Panc1 (cell line): ENCODE measurements at regions not wholly inside any gene's neighbourhood (a gene's known extent, or its start where the extent isn't known, plus 50 kb on each side); places are given as distances from the start of the nearest gene placed in this dataset.
"Not testable (repeated sequence)": the region's sequence is repeated elsewhere in the genome, so short reads cannot be mapped to it uniquely, and the experiment has no call there.

Experiments used
- ATAC-seq: fragments of 200-7000 bp; cut with Tn5 transposase; 2 replicates; pipeline ENCODE4 v1.9.1; 2020; ENCODE audit warnings: mild to moderate bottlenecking, moderate library complexity
- BruUV-seq: library from RNA; stranded (reverse); fragments of 400-500 nt; replicated peaks from 2 replicates; lab custom pipeline; 2021; lab: Mats Ljungman, UMichigan
- CTCF ChIA-PET: fragments of 300-600 bp; sonication (Branson Sonifier 250); formaldehyde crosslinking; loops from one replicate; lab custom pipeline; 2022; ENCODE audit warnings: antibody characterized with exemption; lab: Charles Lee
- POLR2A ChIA-PET: fragments of 300-600 bp; sonication (Branson Sonifier 250); formaldehyde crosslinking; loops from one replicate; lab custom pipeline; 2022; ENCODE audit warnings: antibody characterized with exemption; lab: Charles Lee
- DNase-seq: peaks from one replicate; pipeline ENCODE4 v3.0.0-alpha.2; 2010; ENCODE audit warnings: low read depth, low spot score
- H3K27ac ChIP-seq: 2 replicates; pipeline ENCODE4 v1.5.1; 2011; ENCODE audit warnings: mild to moderate bottlenecking, low read length, inconsistent platforms
- H3K27me3 ChIP-seq: fragments of 200-500 bp; sonication (Bioruptor generic); 2 replicates; pipeline ENCODE4 v1.6.0; 2014; ENCODE audit warnings: low read length, inconsistent platforms; ENCODE audit not compliant: control insufficient read depth, insufficient read depth
- H3K36me3 ChIP-seq: fragments of 200-500 bp; sonication (Bioruptor generic); 2 replicates; pipeline ENCODE4 v1.5.1; 2014; ENCODE audit warnings: inconsistent platforms, mild to moderate bottlenecking, low read length, moderate library complexity; ENCODE audit not compliant: control insufficient read depth, insufficient read depth
- H3K4me1 ChIP-seq: 2 replicates; pipeline ENCODE4 v1.5.1; 2011; ENCODE audit warnings: inconsistent platforms, mild to moderate bottlenecking, low read length, moderate library complexity; ENCODE audit not compliant: control insufficient read depth, insufficient read depth
- H3K4me3 ChIP-seq, 2 experiments: 2 replicates each; pipeline ENCODE4 v1.5.1; 2011 to 2012; ENCODE audit warnings: low read depth in 2 of 2, low read length in 2 of 2, mild to moderate bottlenecking in 2 of 2, inconsistent platforms in 1 of 2, moderate library complexity in 1 of 2
- H3K9me3 ChIP-seq: fragments of 200-500 bp; sonication (Bioruptor generic); 2 replicates; pipeline ENCODE4 v1.5.1; 2014; ENCODE audit warnings: low read depth, mild to moderate bottlenecking, inconsistent platforms, low read length, moderate library complexity; ENCODE audit not compliant: control insufficient read depth, insufficient read depth
- CTCF ChIP-seq: fragments of 450-650 bp; IDR thresholded peaks from 2 replicates; pipeline ENCODE4 v1.5.1; 2017; ENCODE audit warnings: mild to moderate bottlenecking
- POLR2AphosphoS5 ChIP-seq: IDR thresholded peaks from 2 replicates; pipeline ENCODE4 v1.6.1; 2012; ENCODE audit warnings: mild to moderate bottlenecking, low read depth, low read length, moderate library complexity
- REST ChIP-seq, 2 experiments: IDR thresholded peaks; 2 replicates each; pipeline ENCODE4 v1.6.1; 2011 to 2012; ENCODE audit warnings: low read depth in 2 of 2, control low read depth in 1 of 2, low read length in 1 of 2, mild to moderate bottlenecking in 1 of 2, moderate library complexity in 1 of 2; ENCODE audit not compliant: insufficient read depth in 1 of 2
- SIN3A ChIP-seq: IDR thresholded peaks from 2 replicates; pipeline ENCODE4 v1.6.1; 2012; ENCODE audit warnings: low read depth, mild to moderate bottlenecking, low read length, moderate library complexity, borderline replicate concordance; ENCODE audit not compliant: insufficient read depth
- TCF7L2 ChIP-seq: IDR thresholded peaks from 2 replicates; pipeline ENCODE4 v1.6.1; 2011; ENCODE audit warnings: mild to moderate bottlenecking, low read depth, low read length, inconsistent platforms
- in situ Hi-C: cut with HindIII; loops from 2 replicates; pipeline ENCODE4 v1.10.0; 2016; ENCODE audit warnings: low sequenced_read_pairs, low pct_unique_long_range_greater_than_20kb
- intact Hi-C: fragments of 100-400 bp; cut with micrococcal nuclease; formaldehyde crosslinking; loops from one replicate; pipeline ENCODE4 v1.10.0; 2022; ENCODE audit not compliant: unreplicated experiment

DNA sequence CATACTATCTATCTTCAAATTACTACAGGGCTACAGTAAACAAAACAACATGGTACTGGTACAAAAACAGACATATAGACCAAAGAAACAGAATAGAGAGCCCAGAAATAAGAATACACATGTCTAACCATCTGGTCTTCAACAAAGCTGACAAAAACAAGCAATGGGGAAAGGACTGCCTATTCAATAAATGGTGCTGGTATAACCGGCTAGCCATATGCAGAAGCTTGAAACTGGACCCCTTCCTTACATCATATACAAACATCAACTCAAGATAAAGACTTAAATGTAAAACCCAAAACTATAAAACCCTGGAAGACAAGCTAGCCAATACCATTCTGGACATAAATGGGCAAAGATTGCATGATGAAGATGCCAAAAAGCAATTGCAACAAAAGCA is 1143.7 kb downstream of the DNAJB9 start:
- H3K27ac ChIP-seq, result no peak overlapping the region
- DNase-seq (no peak), ATAC-seq (no peak)
- no peak overlapping the region for H3K4me3 ChIP-seq
- H3K36me3 ChIP-seq, result no peaks in the 10 kb centered on the region
- in situ Hi-C loops, result no loop called here
- no peaks in the 10 kb centered on the region for H3K9me3 ChIP-seq
- intact Hi-C loops, result no loop called here
- ChIA-PET POLR2A (interaction anchor here (0.6 kb wide), 1 partner anchor 454 kb away, joined by 3 read pairs; no protein-coding TSS in a partner anchor), CTCF (no interaction called here)
- TF ChIP-seq SIN3A, result no peak
- TF ChIP-seq REST (IDR thresholded peaks at IDR 0.05; ENCODE audit: insufficient read depth in 1 of 2, low read depth in 2 of 2, low read length in 1 of 2), result no peak
- no peak for TF ChIP-seq TCF7L2
- TF ChIP-seq POLR2AphosphoS5, result no peak
- TF ChIP-seq CTCF, result no peak
- no peaks in the 10 kb centered on the region for H3K4me1 ChIP-seq
- no TSS peak for BruUV-seq
- no peaks in the 10 kb centered on the region for H3K27me3 ChIP-seq

DNA sequence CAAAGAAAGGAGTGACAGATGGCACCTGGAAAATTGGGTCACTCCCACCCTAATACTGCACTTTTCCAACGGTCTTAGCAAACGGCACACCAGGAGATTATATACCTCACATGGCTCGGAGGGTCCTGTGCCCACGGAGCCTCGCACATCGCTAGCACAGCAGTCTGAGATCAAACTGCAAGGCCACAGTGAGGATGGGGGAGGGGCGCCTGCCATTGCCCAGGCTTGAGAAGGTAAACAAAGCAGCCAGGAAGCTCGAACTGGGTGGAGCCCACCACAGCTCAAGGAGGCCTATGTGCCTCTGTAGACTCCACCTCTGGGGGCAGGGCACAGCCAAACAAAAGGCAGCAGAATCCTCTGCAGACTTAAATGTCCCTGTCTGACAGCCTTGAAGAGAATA is 1149.7 kb downstream of the DNAJB9 start:
- H3K9me3 ChIP-seq, CTCF ChIA-PET, ATAC-seq, H3K27ac ChIP-seq, H3K36me3 ChIP-seq, H3K27me3 ChIP-seq, intact Hi-C loops, H3K4me3 ChIP-seq, BruUV-seq, POLR2A ChIA-PET, DNase-seq, H3K4me1 ChIP-seq, in situ Hi-C loops: not testable (repeated sequence)

DNA sequence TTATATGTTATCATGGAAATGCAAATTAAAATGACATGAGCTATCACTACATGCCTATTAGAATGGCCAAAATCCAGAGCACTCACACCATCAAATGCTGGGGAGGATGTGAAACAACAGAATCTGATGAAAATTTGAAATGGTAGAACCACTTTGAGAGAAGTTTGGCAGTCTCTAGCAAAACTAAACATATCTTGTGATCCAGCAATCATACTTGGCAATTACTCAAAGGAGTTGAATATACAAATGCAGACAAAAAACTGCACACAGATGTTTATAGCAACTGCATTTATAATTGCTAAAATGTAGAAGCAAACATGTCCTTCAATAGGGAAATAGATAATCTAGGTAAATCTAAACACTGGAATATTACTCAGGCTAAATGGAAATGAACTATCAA is 1164.9 kb downstream of the DNAJB9 start:
- POLR2A ChIA-PET, result no interaction called here
- Histone ChIP-seq H3K27me3 (no peaks in the 10 kb centered on the region), H3K9me3 (no peaks in the 10 kb centered on the region), H3K4me3 (no peak overlapping the region), H3K36me3 (no peaks in the 10 kb centered on the region), H3K4me1 (no peaks in the 10 kb centered on the region), H3K27ac (no peak overlapping the region)
- no peak for TF ChIP-seq CTCF
- intact Hi-C loops (no loop called here), in situ Hi-C loops (no loop called here)
- DNase-seq, result no peak
- CTCF ChIA-PET, result no interaction called here
- BruUV-seq, result no TSS peak
- no peak for ATAC-seq
